MM.1S (cell line): ENCODE measurements at regions not wholly inside any gene's neighbourhood (a gene's known extent, or its start where the extent isn't known, plus 50 kb on each side); places are given as distances from the start of the nearest gene placed in this dataset.

Experiments
- DNase-seq: peaks from one replicate; pipeline ENCODE4 v3.0.0-alpha.2; 2015
- H2AFZ ChIP-seq: fragments of 300-600 bp; sonication (generic); 2 replicates; pipeline ENCODE4 v1.6.0; 2016; ENCODE audit warnings: antibody characterized with exemption, low read length
- H3F3A ChIP-seq: fragments of 300-600 bp; sonication (generic); 2 replicates; pipeline ENCODE4 v1.6.1; 2016; ENCODE audit warnings: mild to moderate bottlenecking, antibody characterized with exemption, low read length, moderate library complexity, mixed read lengths; ENCODE audit not compliant: insufficient read depth
- H3K27ac ChIP-seq: fragments of 300-600 bp; sonication (generic); 2 replicates; pipeline ENCODE4 v1.5.1; 2016; ENCODE audit warnings: mild to moderate bottlenecking, low read length
- H3K27me3 ChIP-seq: fragments of 300-600 bp; sonication (generic); replicated peaks from 2 replicates; pipeline ENCODE4 v1.6.0; 2016; ENCODE audit warnings: low read length; ENCODE audit not compliant: insufficient read depth
- H3K36me3 ChIP-seq: fragments of 300-600 bp; sonication (generic); replicated peaks from 2 replicates; pipeline ENCODE4 v1.6.1; 2016; ENCODE audit warnings: mild to moderate bottlenecking, low read length, mixed read lengths; ENCODE audit not compliant: insufficient read depth
- H3K4me1 ChIP-seq: fragments of 300-600 bp; sonication (generic); 2 replicates; pipeline ENCODE4 v1.6.1; 2016; ENCODE audit warnings: low read length, mixed read lengths
- H3K4me2 ChIP-seq: fragments of 300-600 bp; sonication (generic); 2 replicates; pipeline ENCODE4 v1.6.0; 2016; ENCODE audit warnings: low read depth, low read length
- H3K4me3 ChIP-seq: fragments of 300-600 bp; sonication (generic); 2 replicates; pipeline ENCODE4 v1.5.1; 2016; ENCODE audit warnings: low read length, mixed read lengths
- H3K79me2 ChIP-seq: fragments of 300-600 bp; sonication (generic); 2 replicates; pipeline ENCODE4 v1.6.1; 2016; ENCODE audit warnings: mixed run types, low read length, mixed read lengths
- H3K9ac ChIP-seq: fragments of 300-600 bp; sonication (generic); 2 replicates; pipeline ENCODE4 v1.6.1; 2016; ENCODE audit warnings: low read length, mixed read lengths
- H3K9me2 ChIP-seq: fragments of 300-600 bp; sonication (generic); replicated peaks from 2 replicates; pipeline ENCODE4 v1.6.1; 2016; ENCODE audit warnings: mild to moderate bottlenecking, low read length, mixed read lengths; ENCODE audit not compliant: insufficient read depth
- H3K9me3 ChIP-seq: fragments of 300-600 bp; sonication (generic); replicated peaks from 2 replicates; pipeline ENCODE4 v1.6.1; 2016; ENCODE audit warnings: mild to moderate bottlenecking, low read length, mixed read lengths; ENCODE audit not compliant: insufficient read depth
- H4K20me1 ChIP-seq: fragments of 300-600 bp; sonication (generic); 2 replicates; pipeline ENCODE4 v1.6.1; 2016; ENCODE audit warnings: mild to moderate bottlenecking, low read length, moderate library complexity, mixed read lengths; ENCODE audit not compliant: insufficient read depth
- EZH2 ChIP-seq: fragments of 300-600 bp; sonication (generic); optimal IDR thresholded peaks from 2 replicates; pipeline ENCODE3; 2017; ENCODE audit warnings: low read depth, mild to moderate bottlenecking, antibody characterized with exemption, low read length, mixed read lengths
- EZH2phosphoT487 ChIP-seq: fragments of 300-600 bp; sonication (generic); IDR thresholded peaks from 2 replicates; pipeline ENCODE4 v1.6.1; 2018; ENCODE audit warnings: antibody characterized with exemption, low read length
- TF ChIP-seq, protein P1 (sequence below): fragments of 300-600 bp; sonication (generic); IDR thresholded peaks from 2 replicates; pipeline ENCODE4 v1.5.1; 2016; ENCODE audit warnings: antibody characterized with exemption, low read length, mixed read lengths

DNA sequence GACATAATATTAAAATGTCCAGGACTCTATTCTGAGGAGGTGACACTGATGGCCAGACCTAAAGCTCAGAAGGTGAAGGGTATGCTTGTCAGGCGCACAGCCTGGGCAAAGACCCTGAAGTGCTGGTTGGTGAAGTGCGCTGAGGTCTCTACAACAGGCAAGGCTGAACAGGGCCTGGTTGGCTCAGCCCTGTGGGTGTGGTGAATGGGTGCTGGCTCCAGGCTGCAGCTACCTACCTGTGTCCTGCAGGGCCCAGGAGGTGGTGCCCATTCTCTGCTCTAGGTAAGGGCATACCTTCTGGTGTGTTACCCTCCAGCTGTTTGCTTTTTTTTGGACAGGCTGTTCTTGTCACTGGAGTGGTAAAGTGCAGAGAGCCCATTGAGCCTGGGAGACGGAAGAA, 85.1 kb downstream of the RAMP3 start:
- no peaks in the 10 kb centered on the region for H3K9me3 ChIP-seq
- H4K20me1 ChIP-seq = no peaks in the 10 kb centered on the region
- no peaks in the 10 kb centered on the region for H3K9me2 ChIP-seq
- no peak overlapping the region for H3K27ac ChIP-seq
- H3K36me3 ChIP-seq = no peaks in the 10 kb centered on the region
- H3F3A ChIP-seq = no peaks in the 10 kb centered on the region
- no peaks in the 10 kb centered on the region for H3K27me3 ChIP-seq
- no peak overlapping the region for H3K4me3 ChIP-seq
- no peaks in the 10 kb centered on the region for H3K79me2 ChIP-seq
- no peak for DNase-seq
- no peak overlapping the region for H2AFZ ChIP-seq
- no peak overlapping the region for H3K4me2 ChIP-seq
- TF ChIP-seq, protein P1, sequence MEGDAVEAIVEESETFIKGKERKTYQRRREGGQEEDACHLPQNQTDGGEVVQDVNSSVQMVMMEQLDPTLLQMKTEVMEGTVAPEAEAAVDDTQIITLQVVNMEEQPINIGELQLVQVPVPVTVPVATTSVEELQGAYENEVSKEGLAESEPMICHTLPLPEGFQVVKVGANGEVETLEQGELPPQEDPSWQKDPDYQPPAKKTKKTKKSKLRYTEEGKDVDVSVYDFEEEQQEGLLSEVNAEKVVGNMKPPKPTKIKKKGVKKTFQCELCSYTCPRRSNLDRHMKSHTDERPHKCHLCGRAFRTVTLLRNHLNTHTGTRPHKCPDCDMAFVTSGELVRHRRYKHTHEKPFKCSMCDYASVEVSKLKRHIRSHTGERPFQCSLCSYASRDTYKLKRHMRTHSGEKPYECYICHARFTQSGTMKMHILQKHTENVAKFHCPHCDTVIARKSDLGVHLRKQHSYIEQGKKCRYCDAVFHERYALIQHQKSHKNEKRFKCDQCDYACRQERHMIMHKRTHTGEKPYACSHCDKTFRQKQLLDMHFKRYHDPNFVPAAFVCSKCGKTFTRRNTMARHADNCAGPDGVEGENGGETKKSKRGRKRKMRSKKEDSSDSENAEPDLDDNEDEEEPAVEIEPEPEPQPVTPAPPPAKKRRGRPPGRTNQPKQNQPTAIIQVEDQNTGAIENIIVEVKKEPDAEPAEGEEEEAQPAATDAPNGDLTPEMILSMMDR = no peak
- TF ChIP-seq EZH2phosphoT487 = no peak
- TF ChIP-seq EZH2 = no peak
- H3K4me1 ChIP-seq = peaks cover 6% of the 10 kb centered on the region; the same call in 1 of the 2 replicates
- no peak overlapping the region for H3K9ac ChIP-seq

DNA sequence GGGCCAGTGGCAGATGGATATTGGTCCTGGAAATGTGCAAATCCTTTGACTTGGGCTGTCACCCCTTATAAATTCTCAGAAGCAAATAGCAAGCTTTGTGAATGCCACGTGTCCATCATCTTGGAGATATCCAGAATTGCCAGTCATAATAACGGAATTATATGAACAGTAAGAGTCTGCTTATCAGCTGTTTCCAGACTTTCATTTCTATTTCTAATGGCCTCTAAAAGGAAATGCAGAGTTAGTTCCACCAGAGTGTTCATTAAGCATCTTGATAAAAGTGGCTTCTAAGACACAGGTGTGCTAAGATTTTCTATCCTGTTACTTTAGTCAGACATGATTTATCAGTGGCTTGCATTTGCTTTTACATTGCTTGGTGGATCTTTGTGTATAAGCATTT, 87.4 kb downstream of the RAMP3 start:
- Histone ChIP-seq H3K4me1 (peaks cover 6% of the 10 kb centered on the region; the same call in 1 of the 2 replicates), H3K9me2 (no peaks in the 10 kb centered on the region), H3K9me3 (no peaks in the 10 kb centered on the region), H3K36me3 (no peaks in the 10 kb centered on the region), H3K27me3 (no peaks in the 10 kb centered on the region), H3K4me3 (no peak overlapping the region), H3K9ac (no peak overlapping the region), H3F3A (no peaks in the 10 kb centered on the region), H3K27ac (no peak overlapping the region), H2AFZ (no peak overlapping the region), H4K20me1 (no peaks in the 10 kb centered on the region), H3K79me2 (no peaks in the 10 kb centered on the region), H3K4me2 (no peak overlapping the region)
- TF ChIP-seq, protein P1 = no peak
- no peak for TF ChIP-seq EZH2
- no peak for TF ChIP-seq EZH2phosphoT487
- DNase-seq = no peak

DNA sequence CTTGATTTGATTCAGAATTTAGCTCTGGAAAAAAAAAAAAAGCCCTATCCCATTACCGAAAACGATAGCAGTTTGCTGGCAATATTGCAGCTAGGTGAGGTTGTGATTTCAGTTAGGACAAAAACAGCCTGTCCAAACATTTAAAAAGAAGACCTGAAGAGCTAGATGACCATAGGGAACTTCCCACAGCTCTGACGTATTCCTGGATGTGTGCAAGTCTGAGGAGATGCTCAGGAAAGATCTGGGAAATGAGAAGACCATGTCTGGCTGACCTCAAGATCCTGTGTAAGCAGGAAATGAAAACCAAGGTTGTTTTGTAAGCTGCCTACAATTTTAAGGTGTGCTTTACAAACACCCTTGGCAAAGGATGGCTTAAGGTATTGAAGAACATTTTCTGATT, 88.7 kb downstream of the RAMP3 start:
- H3K79me2 ChIP-seq = no peaks in the 10 kb centered on the region
- no peak overlapping the region for H3K4me2 ChIP-seq
- no peak overlapping the region for H2AFZ ChIP-seq
- H3K9ac ChIP-seq = no peak overlapping the region
- H3K27ac ChIP-seq = no peak overlapping the region
- no peak overlapping the region for H3K4me3 ChIP-seq
- no peaks in the 10 kb centered on the region for H4K20me1 ChIP-seq
- no peaks in the 10 kb centered on the region for H3K9me3 ChIP-seq
- no peak for DNase-seq
- H3K9me2 ChIP-seq = no peaks in the 10 kb centered on the region
- H3K27me3 ChIP-seq = no peaks in the 10 kb centered on the region
- H3K36me3 ChIP-seq = no peaks in the 10 kb centered on the region
- peaks cover 6% of the 10 kb centered on the region; the same call in 1 of the 2 replicates for H3K4me1 ChIP-seq
- no peaks in the 10 kb centered on the region for H3F3A ChIP-seq
- TF ChIP-seq EZH2 = no peak
- TF ChIP-seq, protein P1 = no peak
- TF ChIP-seq EZH2phosphoT487 = no peak
